ENCODE measurements at regions not wholly inside any gene's neighbourhood (a gene's known extent, or its start where the extent isn't known, plus 50 kb on each side); places are given as distances from the start of the nearest gene placed in this dataset.

- TF ChIP-seq CTCF (IDR thresholded peaks at IDR 0.05): no peak
- H3K9me3 Mint-ChIP-seq (ENCODE audit: unreplicated experiment): peaks cover 6% of the 10 kb centered on the region
- DNase-seq (ENCODE audit: extremely low spot score, unreplicated experiment): no peak
- H3K4me3 Mint-ChIP-seq (ENCODE audit: unreplicated experiment): no peak overlapping the region
- H3K27me3 Mint-ChIP-seq (ENCODE audit: unreplicated experiment): no peaks in the 10 kb centered on the region
- no peaks in the 10 kb centered on the region for H3K36me3 Mint-ChIP-seq (ENCODE audit: unreplicated experiment)
- no peak overlapping the region for H3K27ac Mint-ChIP-seq (ENCODE audit: unreplicated experiment)
- no peaks in the 10 kb centered on the region for H3K4me1 Mint-ChIP-seq (ENCODE audit: unreplicated experiment)
Observed at GRCh38 chr7:53539558-53539957, 504.1 kb downstream of the POM121L12 start.

GRCh38 chr7:53541475-53541874 is 506.0 kb downstream of the POM121L12 start:
- Mint-ChIP-seq H3K4me1 (ENCODE audit: unreplicated experiment) (no peaks in the 10 kb centered on the region), H3K9me3 (ENCODE audit: unreplicated experiment) (peaks cover 6% of the 10 kb centered on the region), H3K4me3 (ENCODE audit: unreplicated experiment) (no peak overlapping the region), H3K27ac (ENCODE audit: unreplicated experiment) (no peak overlapping the region), H3K27me3 (ENCODE audit: unreplicated experiment) (no peaks in the 10 kb centered on the region), H3K36me3 (ENCODE audit: unreplicated experiment) (no peaks in the 10 kb centered on the region)
- no peak for DNase-seq (ENCODE audit: extremely low spot score, unreplicated experiment)
- TF ChIP-seq CTCF (IDR thresholded peaks at IDR 0.05): no peak

- Mint-ChIP-seq H3K27me3 (ENCODE audit: unreplicated experiment) (no peaks in the 10 kb centered on the region), H3K4me3 (ENCODE audit: unreplicated experiment) (no peak overlapping the region), H3K9me3 (ENCODE audit: unreplicated experiment) (peaks cover 6% of the 10 kb centered on the region), H3K36me3 (ENCODE audit: unreplicated experiment) (no peaks in the 10 kb centered on the region), H3K27ac (ENCODE audit: unreplicated experiment) (no peak overlapping the region), H3K4me1 (ENCODE audit: unreplicated experiment) (no peaks in the 10 kb centered on the region)
- TF ChIP-seq CTCF (IDR thresholded peaks at IDR 0.05): no peak
- DNase-seq (ENCODE audit: extremely low spot score, unreplicated experiment): no peak
Observed at GRCh38 chr7:53542157-53542556, 506.7 kb downstream of the POM121L12 start.
